ENCODE measurements at regions not wholly inside any gene's neighbourhood (a gene's known extent, or its start where the extent isn't known, plus 50 kb on each side); places are given as distances from the start of the nearest gene placed in this dataset.
"Not testable (repeated sequence)": the region's sequence is repeated elsewhere in the genome, so short reads cannot be mapped to it uniquely, and the experiment has no call there.

GRCh38 chr14:25308244-25308643 is 258.3 kb upstream of the STXBP6 start:
- ATAC-seq, result no peak
- H3K36me3 ChIP-seq, result no peaks in the 10 kb centered on the region

DNA sequence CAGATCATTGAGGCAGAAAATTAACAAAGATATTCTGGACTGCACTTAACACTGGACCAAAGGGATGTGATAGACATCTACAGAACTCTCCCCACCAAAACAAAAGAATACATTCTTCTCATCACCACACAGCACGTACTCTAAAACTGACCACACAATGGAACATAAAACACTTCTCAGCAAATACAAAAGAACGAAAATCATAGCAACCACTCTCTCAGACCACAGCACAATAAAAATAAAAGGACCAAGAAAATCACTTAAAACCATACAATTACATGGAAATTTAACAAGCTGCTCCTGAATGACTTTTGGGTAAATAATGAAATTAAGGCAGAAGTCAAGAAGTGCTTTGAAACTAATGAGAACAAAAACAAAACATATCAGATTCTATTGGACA is 254.0 kb upstream of the STXBP6 start:
- no peak overlapping the region for H3K27ac ChIP-seq
- H3K4me1 ChIP-seq, result no peaks in the 10 kb centered on the region
- H3K27me3 ChIP-seq (ENCODE audit: low read depth), result no peaks in the 10 kb centered on the region
- no peaks in the 10 kb centered on the region for H3K36me3 ChIP-seq
- intact Hi-C loops (cut with DNase I), result no loop called here
- TF ChIP-seq, protein P1, sequence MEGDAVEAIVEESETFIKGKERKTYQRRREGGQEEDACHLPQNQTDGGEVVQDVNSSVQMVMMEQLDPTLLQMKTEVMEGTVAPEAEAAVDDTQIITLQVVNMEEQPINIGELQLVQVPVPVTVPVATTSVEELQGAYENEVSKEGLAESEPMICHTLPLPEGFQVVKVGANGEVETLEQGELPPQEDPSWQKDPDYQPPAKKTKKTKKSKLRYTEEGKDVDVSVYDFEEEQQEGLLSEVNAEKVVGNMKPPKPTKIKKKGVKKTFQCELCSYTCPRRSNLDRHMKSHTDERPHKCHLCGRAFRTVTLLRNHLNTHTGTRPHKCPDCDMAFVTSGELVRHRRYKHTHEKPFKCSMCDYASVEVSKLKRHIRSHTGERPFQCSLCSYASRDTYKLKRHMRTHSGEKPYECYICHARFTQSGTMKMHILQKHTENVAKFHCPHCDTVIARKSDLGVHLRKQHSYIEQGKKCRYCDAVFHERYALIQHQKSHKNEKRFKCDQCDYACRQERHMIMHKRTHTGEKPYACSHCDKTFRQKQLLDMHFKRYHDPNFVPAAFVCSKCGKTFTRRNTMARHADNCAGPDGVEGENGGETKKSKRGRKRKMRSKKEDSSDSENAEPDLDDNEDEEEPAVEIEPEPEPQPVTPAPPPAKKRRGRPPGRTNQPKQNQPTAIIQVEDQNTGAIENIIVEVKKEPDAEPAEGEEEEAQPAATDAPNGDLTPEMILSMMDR (IDR thresholded peaks at IDR 0.05), result no peak
- H3K4me3 ChIP-seq, result no peak overlapping the region
- DNase-seq, result no peak
- no peaks in the 10 kb centered on the region for H3K9me3 ChIP-seq
- no peak for ATAC-seq

More at GRCh38 chr14:25308244-25308643, 258.3 kb upstream of the STXBP6 start:
- intact Hi-C loops (cut with DNase I), result no loop called here
- no peak for DNase-seq
- H3K27me3 ChIP-seq (ENCODE audit: low read depth), result no peaks in the 10 kb centered on the region
- no peaks in the 10 kb centered on the region for H3K9me3 ChIP-seq
- no peak overlapping the region for H3K27ac ChIP-seq
- no peaks in the 10 kb centered on the region for H3K4me1 ChIP-seq
- TF ChIP-seq, protein P1 (IDR thresholded peaks at IDR 0.05), result no peak
- no peak overlapping the region for H3K4me3 ChIP-seq

- Histone ChIP-seq H3K36me3 (no peaks in the 10 kb centered on the region), H3K4me3 (no peak overlapping the region), H3K27me3 (ENCODE audit: low read depth) (no peaks in the 10 kb centered on the region), H3K9me3 (no peaks in the 10 kb centered on the region), H3K27ac (no peak overlapping the region), H3K4me1 (no peaks in the 10 kb centered on the region)
- no peak for ATAC-seq
- intact Hi-C loops (cut with DNase I), result no loop called here
- TF ChIP-seq, protein P1 (IDR thresholded peaks at IDR 0.05), result no peak
- no peak for DNase-seq
Observed at GRCh38 chr14:25298238-25298637, 248.3 kb upstream of the STXBP6 start.

GRCh38 chr14:25290154-25290553 is 240.2 kb upstream of the STXBP6 start:
- H3K27ac ChIP-seq; H3K36me3 ChIP-seq; H3K9me3 ChIP-seq; H3K27me3 ChIP-seq (ENCODE audit: low read depth); DNase-seq; intact Hi-C loops (cut with DNase I); H3K4me1 ChIP-seq; H3K4me3 ChIP-seq; ATAC-seq: not testable (repeated sequence)

DNA sequence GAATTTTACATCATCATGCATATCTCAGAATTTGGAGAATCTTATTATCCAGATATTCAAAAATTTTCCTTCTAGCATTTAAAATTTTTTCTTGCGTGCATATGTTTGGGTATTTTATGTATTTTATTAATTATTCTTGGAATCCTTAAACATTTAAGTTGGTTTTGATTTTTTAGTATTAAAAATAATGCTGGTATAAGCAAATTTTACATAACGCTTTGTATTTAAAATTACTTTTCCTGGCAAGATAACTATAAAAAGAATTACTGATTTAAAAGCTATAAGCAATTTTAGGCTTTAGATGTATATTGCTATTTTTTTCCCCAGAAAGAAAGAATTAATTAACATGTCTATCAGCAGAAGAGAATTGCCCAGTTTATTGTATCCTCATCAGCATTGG is 224.6 kb upstream of the STXBP6 start:
- H3K4me1 ChIP-seq, result no peaks in the 10 kb centered on the region
- H3K36me3 ChIP-seq, result no peaks in the 10 kb centered on the region
- ATAC-seq (no peak), DNase-seq (no peak)
- no peak overlapping the region for H3K4me3 ChIP-seq
- intact Hi-C loops (cut with DNase I), result no loop called here
- peaks cover 7% of the 10 kb centered on the region for H3K27me3 ChIP-seq (ENCODE audit: low read depth)
- no peaks in the 10 kb centered on the region for H3K9me3 ChIP-seq
- TF ChIP-seq, protein P1 (IDR thresholded peaks at IDR 0.05), result no peak
- H3K27ac ChIP-seq, result no peak overlapping the region

GRCh38 chr14:25267186-25267585 is 217.2 kb upstream of the STXBP6 start:
- DNase-seq, result no peak
- no peaks in the 10 kb centered on the region for H3K9me3 ChIP-seq
- no peaks in the 10 kb centered on the region for H3K27me3 ChIP-seq (ENCODE audit: low read depth)
- intact Hi-C loops (cut with DNase I), result no loop called here
- ATAC-seq, result no peak
- no peaks in the 10 kb centered on the region for H3K4me1 ChIP-seq
- TF ChIP-seq, protein P1 (IDR thresholded peaks at IDR 0.05), result no peak
- no peak overlapping the region for H3K27ac ChIP-seq
- H3K4me3 ChIP-seq, result no peak overlapping the region
- H3K36me3 ChIP-seq, result no peaks in the 10 kb centered on the region
